IgD-negative memory B cell (primary cell): ENCODE measurements at regions not wholly inside any gene's neighbourhood (a gene's known extent, or its start where the extent isn't known, plus 50 kb on each side); places are given as distances from the start of the nearest gene placed in this dataset.

Source experiments
- H3K27ac Mint-ChIP-seq, 3 donors: one replicate each; pipeline ENCODE4 v1.8.0; 2020 to 2022; ENCODE audit warnings: mild to moderate bottlenecking in 3 of 3, mixed read lengths in 3 of 3, moderate library complexity in 1 of 3
- H3K27me3 Mint-ChIP-seq: one replicate; pipeline ENCODE4 v1.8.0; 2021; ENCODE audit warnings: mixed read lengths
- H3K36me3 Mint-ChIP-seq: one replicate; pipeline ENCODE4 v1.8.0; 2020; ENCODE audit warnings: mild to moderate bottlenecking, mixed read lengths
- H3K4me1 Mint-ChIP-seq, 3 donors: one replicate each; pipeline ENCODE4 v1.8.0; 2020 to 2022; ENCODE audit warnings: mixed read lengths in 3 of 3, mild to moderate bottlenecking in 1 of 3
- H3K4me3 Mint-ChIP-seq, 4 donors: one replicate each; pipeline ENCODE4 v1.8.0; 2020 to 2022; ENCODE audit warnings: mild to moderate bottlenecking in 4 of 4, mixed read lengths in 4 of 4, moderate library complexity in 3 of 4
- H3K9me3 Mint-ChIP-seq, 3 donors: one replicate each; pipeline ENCODE4 v1.8.0; 2020 to 2021; ENCODE audit warnings: mixed read lengths in 3 of 3, mild to moderate bottlenecking in 1 of 3

GRCh38 chr6:45780523-45780922 lies 235.1 kb downstream of the CLIC5 start:
- no peak overlapping the region for H3K27ac Mint-ChIP-seq
- H3K36me3 Mint-ChIP-seq = no peaks in the 10 kb centered on the region
- no peaks in the 10 kb centered on the region for H3K9me3 Mint-ChIP-seq
- no peak overlapping the region for H3K4me3 Mint-ChIP-seq
- no peaks in the 10 kb centered on the region for H3K4me1 Mint-ChIP-seq
- peaks cover 6% of the 10 kb centered on the region for H3K27me3 Mint-ChIP-seq

DNA sequence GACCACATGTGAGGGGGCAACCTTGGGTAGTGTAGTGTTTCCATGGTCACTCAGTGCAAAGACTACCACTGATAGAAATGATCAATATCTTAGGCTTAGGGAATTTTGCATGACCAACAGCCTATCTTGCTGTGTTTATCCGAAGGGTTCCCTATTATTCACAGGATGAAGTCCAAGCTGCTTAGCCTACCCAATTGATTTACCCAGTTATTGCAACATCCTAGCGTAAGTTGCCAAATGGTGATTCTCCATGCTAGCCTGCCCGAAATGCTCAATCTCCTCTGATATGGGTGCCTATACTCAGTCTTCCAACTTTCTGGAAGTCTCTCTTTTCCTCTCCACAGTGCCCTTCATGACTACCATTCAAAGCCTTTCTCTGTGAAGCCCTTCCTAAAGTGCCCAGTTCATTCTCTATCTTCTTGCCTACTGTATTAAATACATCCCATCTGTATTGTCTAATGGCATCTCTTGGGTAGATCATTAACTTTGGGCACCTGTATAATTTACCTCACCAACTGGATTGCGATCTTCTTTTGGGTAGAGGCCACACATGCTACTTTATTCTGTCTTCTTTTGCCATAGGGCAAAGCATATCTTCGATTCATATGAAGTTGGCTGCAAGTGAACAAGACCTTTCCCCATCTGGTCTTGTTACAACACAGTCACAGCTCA lies 240.5 kb downstream of the CLIC5 start:
- Mint-ChIP-seq H3K27me3 (peaks cover 5% of the 10 kb centered on the region), H3K4me3 (no peak overlapping the region)

GRCh38 chr6:45773906-45774305 lies 241.8 kb downstream of the CLIC5 start:
- H3K36me3 Mint-ChIP-seq = no peaks in the 10 kb centered on the region
- H3K27ac Mint-ChIP-seq = no peak overlapping the region
- H3K4me3 Mint-ChIP-seq = no peak overlapping the region
- peaks cover 5% of the 10 kb centered on the region for H3K27me3 Mint-ChIP-seq
- no peaks in the 10 kb centered on the region for H3K4me1 Mint-ChIP-seq
- peaks cover 0 to 5% (median 0%) of the 10 kb centered on the region in 3 donors for H3K9me3 Mint-ChIP-seq

More for the DNA sequence above, 240.5 kb downstream of the CLIC5 start:
- Mint-ChIP-seq H3K27ac (no peak overlapping the region), H3K4me1 (no peaks in the 10 kb centered on the region), H3K9me3 (no peaks in the 10 kb centered on the region), H3K36me3 (no peaks in the 10 kb centered on the region)

DNA sequence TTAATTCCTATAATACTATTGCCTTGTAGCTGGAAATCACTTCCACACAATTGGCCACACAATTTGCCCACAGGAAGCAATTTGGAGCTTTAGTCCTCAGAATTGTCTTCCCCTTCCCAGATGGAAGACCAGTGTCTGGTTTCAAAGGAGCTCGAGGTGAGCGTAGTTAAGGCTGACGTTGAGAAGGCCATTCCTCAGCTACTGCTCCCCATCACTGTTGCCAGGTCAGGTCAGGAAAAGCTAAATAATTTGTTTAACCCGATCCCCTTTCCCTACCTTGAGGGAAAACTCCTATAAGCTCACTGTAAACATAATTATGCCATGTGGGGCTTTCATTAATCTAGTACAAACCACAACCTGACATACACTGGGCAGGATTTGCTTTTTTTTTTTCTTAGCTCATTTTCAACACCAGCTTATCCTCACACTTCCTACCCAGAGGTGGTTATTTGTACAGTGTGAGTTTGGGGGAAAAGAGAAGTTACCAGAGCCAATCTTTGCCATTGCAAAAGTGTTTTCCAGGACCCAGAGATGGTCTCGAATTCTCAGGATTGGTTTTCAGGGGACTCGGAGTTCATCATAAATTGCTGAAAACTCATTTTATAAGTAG lies 242.7 kb downstream of the CLIC5 start:
- peaks cover 2% of the 10 kb centered on the region for H3K27me3 Mint-ChIP-seq
- no peak overlapping the region for H3K27ac Mint-ChIP-seq
- H3K9me3 Mint-ChIP-seq = peaks cover 0 to 5% (median 0%) of the 10 kb centered on the region in 3 donors
- H3K4me3 Mint-ChIP-seq = no peak overlapping the region
- H3K4me1 Mint-ChIP-seq = no peaks in the 10 kb centered on the region
- H3K36me3 Mint-ChIP-seq = no peaks in the 10 kb centered on the region

- H3K4me3 Mint-ChIP-seq = no peak overlapping the region
- no peak overlapping the region for H3K27ac Mint-ChIP-seq
- no peaks in the 10 kb centered on the region for H3K4me1 Mint-ChIP-seq
- H3K36me3 Mint-ChIP-seq = no peaks in the 10 kb centered on the region
- H3K9me3 Mint-ChIP-seq = peaks cover 0 to 5% (median 2%) of the 10 kb centered on the region in 3 donors
- H3K27me3 Mint-ChIP-seq = peaks cover 2% of the 10 kb centered on the region
Observed at GRCh38 chr6:45772051-45772450, 243.6 kb downstream of the CLIC5 start.

GRCh38 chr6:45763281-45763680 lies 252.4 kb downstream of the CLIC5 start:
- Mint-ChIP-seq H3K36me3 (peaks cover 6% of the 10 kb centered on the region), H3K4me1 (no peaks in the 10 kb centered on the region), H3K4me3 (peak overlapping the region in 1 of 4 donors; percentile 20), H3K27ac (no peak overlapping the region), H3K27me3 (peaks cover 2% of the 10 kb centered on the region), H3K9me3 (peaks cover 2 to 15% (median 14%) of the 10 kb centered on the region in 3 donors)

DNA sequence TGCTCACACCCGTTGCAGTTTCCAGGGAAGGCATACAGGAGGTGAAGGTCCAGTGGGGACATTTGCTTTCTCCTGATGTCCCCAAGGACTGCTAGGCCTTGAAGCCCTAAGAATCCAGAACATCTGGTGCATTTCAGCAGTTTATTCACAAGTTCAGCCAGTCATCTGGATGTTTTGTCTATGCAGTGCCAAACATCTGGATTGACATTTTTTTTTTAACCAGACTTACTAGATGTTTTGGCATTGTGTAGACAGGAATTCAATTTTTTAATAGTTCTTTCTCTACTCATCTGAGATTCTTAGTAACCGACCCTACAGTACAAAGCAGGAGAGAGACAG lies 256.2 kb downstream of the CLIC5 start:
- no peaks in the 10 kb centered on the region for H3K4me1 Mint-ChIP-seq
- no peak overlapping the region for H3K27ac Mint-ChIP-seq
- peaks cover 2% of the 10 kb centered on the region for H3K36me3 Mint-ChIP-seq
- peaks cover 2 to 10% (median 7%) of the 10 kb centered on the region in 3 donors for H3K9me3 Mint-ChIP-seq
- no peak overlapping the region for H3K4me3 Mint-ChIP-seq
- no peaks in the 10 kb centered on the region for H3K27me3 Mint-ChIP-seq

DNA sequence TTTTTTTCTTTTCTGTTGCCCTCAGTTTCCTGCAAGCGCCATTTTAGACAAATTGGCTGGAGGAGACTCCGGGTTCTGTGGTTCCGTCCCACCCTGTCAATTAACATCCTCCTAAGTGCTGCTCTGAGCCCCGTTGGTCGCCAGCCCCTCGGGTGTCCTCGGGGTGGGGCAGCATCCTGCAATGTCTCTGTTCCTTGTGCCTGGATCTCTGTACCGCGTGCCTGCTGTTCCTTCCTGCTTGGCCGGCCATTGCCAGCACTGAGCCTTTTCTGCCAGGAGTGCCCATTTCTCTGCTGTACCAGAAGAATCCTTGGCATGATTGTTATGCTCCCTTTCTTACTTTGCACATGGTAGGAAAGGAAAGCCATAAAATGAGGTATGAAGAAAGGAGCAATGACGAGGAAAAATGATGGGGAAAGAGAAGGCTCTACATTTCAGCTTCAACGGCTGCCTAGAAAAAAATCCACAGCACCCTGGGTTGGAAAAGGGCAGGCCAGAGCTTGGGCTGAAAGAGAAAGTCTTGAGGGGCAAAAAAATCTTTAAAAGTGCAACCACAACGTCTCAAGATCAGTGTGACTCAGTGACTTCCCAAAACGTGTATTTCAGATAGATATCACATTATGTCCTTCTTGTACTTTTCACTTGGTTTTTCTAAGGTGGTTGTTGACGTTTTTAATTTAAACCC lies 256.7 kb downstream of the CLIC5 start:
- Mint-ChIP-seq H3K9me3 (peaks cover 2 to 7% (median 5%) of the 10 kb centered on the region in 3 donors), H3K36me3 (no peaks in the 10 kb centered on the region), H3K27me3 (no peaks in the 10 kb centered on the region), H3K4me3 (no peak overlapping the region), H3K4me1 (no peaks in the 10 kb centered on the region), H3K27ac (no peak overlapping the region)

DNA sequence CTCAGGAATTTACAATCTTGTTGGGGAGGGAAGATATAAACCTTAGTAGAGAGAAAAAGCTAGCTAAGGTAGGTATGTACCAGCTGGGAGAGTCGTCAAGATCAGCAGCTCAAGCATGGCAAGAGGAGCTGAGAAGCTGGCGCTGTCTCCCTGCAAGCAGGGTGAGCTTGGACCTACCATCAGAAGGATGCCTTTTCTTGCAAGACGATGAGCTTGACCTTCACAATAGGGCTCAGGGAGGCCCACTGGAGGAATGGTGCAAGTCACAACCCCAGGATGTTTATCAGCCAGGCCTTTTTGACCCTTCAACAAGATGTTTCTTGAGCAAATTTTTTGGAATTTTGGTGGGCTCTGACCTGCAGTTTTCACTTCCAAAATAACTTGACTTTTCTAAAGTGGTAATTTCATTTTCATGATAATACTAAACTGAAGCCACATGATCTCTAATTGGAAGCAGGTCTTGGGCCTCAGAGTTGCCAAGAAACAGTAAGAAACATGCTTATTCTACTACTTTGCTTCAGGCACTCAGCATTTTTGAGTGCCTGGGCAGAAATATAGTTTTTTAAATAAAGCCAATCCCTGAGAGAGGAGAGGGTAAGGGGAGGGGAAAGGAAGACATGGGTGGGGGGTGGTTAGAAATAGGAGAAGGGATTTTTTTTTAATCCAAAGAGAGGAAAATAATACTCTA lies 258.1 kb downstream of the CLIC5 start:
- Mint-ChIP-seq H3K36me3 (no peaks in the 10 kb centered on the region), H3K27me3 (no peaks in the 10 kb centered on the region), H3K4me3 (no peak overlapping the region), H3K4me1 (no peaks in the 10 kb centered on the region), H3K9me3 (no peaks in the 10 kb centered on the region), H3K27ac (no peak overlapping the region)

DNA sequence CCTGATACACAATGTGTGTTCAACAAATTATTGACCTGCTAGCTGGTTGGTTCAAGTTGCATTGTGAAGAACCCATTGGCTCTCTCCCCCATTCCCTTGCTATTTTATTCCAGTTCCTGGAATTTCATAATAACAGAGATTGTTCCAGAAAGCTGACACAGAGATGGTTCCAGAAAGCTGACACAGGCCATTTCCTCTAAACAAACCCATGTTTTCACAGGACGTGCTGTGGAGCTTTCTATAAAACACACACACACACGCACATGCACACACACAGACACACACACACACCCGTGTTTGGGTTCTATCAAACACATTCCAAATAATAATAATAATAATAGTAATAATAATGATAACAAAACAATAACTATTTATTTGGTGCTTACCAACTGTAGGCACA lies 259.1 kb downstream of the CLIC5 start:
- Mint-ChIP-seq H3K4me3 (no peak overlapping the region), H3K27me3 (no peaks in the 10 kb centered on the region), H3K9me3 (no peaks in the 10 kb centered on the region), H3K4me1 (no peaks in the 10 kb centered on the region), H3K27ac (no peak overlapping the region), H3K36me3 (no peaks in the 10 kb centered on the region)

DNA sequence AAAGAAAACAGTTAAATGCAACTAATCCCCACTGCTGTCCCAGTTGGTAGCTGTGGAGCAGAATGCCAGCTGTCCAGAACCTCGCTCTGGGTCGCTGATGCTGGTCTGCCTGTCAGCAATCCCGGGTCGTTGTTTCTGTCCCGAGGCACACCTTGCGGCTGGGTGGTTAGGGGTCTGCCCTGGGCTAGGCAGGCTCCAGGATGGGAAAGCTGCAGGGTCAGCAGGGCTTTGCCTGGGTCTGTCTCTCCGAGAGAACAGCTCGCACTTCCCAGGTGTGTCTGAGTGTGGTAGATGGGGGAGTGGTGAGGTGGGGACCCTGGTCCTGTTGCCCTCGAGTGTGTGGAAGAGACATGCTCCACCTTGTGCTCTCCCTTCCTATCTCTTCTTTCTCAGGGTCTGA lies 261.2 kb downstream of the CLIC5 start:
- no peaks in the 10 kb centered on the region for H3K4me1 Mint-ChIP-seq
- peaks cover 0 to 2% (median 0%) of the 10 kb centered on the region in 3 donors for H3K9me3 Mint-ChIP-seq
- H3K27ac Mint-ChIP-seq = no peak overlapping the region
- no peaks in the 10 kb centered on the region for H3K36me3 Mint-ChIP-seq
- no peaks in the 10 kb centered on the region for H3K27me3 Mint-ChIP-seq
- H3K4me3 Mint-ChIP-seq = no peak overlapping the region

GRCh38 chr6:45746046-45746445 lies 269.6 kb downstream of the CLIC5 start:
- Mint-ChIP-seq H3K27ac (no peak overlapping the region), H3K4me1 (peaks cover 8 to 15% (median 11%) of the 10 kb centered on the region in 3 donors), H3K4me3 (no peak overlapping the region), H3K36me3 (no peaks in the 10 kb centered on the region), H3K9me3 (peaks cover 10 to 15% (median 10%) of the 10 kb centered on the region in 3 donors), H3K27me3 (no peaks in the 10 kb centered on the region)

DNA sequence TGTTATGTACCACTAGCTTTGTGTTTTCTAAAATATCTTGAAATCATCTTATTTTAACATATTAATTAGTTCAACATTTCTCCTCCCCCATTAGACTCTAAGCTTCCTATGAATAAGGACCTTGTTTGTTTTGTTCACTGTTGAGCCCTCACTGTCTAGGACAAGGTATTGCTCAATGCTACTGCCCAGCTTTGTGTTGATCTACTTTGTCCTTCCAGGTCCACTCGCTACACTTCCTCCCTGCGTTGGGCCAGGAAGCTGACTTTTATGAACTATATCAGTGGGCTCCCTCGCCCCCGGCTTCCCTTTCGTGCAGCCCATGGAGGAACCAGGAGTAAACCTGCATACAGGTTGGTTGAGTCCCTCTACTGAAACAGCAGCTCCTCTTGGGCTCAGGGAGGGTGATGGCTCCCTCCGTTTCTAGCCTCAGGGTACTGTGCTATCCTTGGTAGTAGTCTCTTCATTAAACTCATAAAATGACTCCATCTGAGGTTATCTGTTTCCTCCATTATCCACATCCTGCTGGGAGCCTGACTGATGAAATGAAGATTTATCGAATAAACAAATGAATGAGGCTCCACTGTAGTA lies 272.5 kb downstream of the CLIC5 start:
- Mint-ChIP-seq H3K36me3 (no peaks in the 10 kb centered on the region), H3K9me3 (peaks cover 5 to 11% (median 8%) of the 10 kb centered on the region in 3 donors), H3K27ac (no peak overlapping the region), H3K4me1 (peaks cover 9 to 17% (median 13%) of the 10 kb centered on the region in 3 donors), H3K27me3 (no peaks in the 10 kb centered on the region), H3K4me3 (no peak overlapping the region)

DNA sequence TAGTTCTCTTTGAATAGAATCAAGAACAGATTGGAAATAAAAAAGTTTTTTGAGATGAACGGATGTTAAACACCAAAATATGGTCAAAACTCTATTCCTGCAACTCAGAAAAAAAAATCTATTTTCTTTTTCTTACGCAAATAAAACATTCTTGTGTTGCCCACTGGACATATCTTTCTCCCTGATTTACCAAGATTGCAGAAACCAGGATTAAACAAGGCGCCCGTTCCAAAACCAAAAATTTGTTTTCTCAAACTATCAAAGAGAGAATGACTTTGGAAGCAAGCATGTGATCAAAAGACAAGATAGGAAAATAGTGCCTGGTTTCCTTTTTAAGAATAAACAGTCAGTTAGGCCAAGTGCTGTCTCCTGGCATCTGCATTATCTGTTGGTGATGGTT lies 273.1 kb downstream of the CLIC5 start:
- H3K27ac Mint-ChIP-seq = no peak overlapping the region
- H3K4me1 Mint-ChIP-seq = peaks cover 14 to 22% (median 16%) of the 10 kb centered on the region in 3 donors
- H3K9me3 Mint-ChIP-seq = peaks cover 3 to 8% (median 8%) of the 10 kb centered on the region in 3 donors
- H3K27me3 Mint-ChIP-seq = peaks cover 5% of the 10 kb centered on the region
- H3K36me3 Mint-ChIP-seq = no peaks in the 10 kb centered on the region
- no peak overlapping the region for H3K4me3 Mint-ChIP-seq
